ENCODE measurements at regions not wholly inside any gene's neighbourhood (a gene's known extent, or its start where the extent isn't known, plus 50 kb on each side); places are given as distances from the start of the nearest gene placed in this dataset.

GRCh38 chr5:110070836-110071235 lies 381.1 kb downstream of the MAN2A1 start:
- TF ChIP-seq POLR2A (IDR thresholded peaks at IDR 0.05) = no peak
- no peak for TF ChIP-seq POLR2AphosphoS5 (IDR thresholded peaks at IDR 0.05)
- no peak for TF ChIP-seq EP300 (IDR thresholded peaks at IDR 0.05)
- TF ChIP-seq, protein P1, sequence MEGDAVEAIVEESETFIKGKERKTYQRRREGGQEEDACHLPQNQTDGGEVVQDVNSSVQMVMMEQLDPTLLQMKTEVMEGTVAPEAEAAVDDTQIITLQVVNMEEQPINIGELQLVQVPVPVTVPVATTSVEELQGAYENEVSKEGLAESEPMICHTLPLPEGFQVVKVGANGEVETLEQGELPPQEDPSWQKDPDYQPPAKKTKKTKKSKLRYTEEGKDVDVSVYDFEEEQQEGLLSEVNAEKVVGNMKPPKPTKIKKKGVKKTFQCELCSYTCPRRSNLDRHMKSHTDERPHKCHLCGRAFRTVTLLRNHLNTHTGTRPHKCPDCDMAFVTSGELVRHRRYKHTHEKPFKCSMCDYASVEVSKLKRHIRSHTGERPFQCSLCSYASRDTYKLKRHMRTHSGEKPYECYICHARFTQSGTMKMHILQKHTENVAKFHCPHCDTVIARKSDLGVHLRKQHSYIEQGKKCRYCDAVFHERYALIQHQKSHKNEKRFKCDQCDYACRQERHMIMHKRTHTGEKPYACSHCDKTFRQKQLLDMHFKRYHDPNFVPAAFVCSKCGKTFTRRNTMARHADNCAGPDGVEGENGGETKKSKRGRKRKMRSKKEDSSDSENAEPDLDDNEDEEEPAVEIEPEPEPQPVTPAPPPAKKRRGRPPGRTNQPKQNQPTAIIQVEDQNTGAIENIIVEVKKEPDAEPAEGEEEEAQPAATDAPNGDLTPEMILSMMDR (IDR thresholded peaks at IDR 0.05) = no peak
- Histone ChIP-seq H3K4me3 (no peak overlapping the region), H3K4me1 (no peaks in the 10 kb centered on the region), H3K36me3 (no peaks in the 10 kb centered on the region), H3K27me3 (no peaks in the 10 kb centered on the region), H3K27ac (no peak overlapping the region), H3K9me3 (peaks cover 0 to 9% (median 5%) of the 10 kb centered on the region in 4 donors)
- intact Hi-C loops (cut with DNase I) = no loop called here
- WGBS, 2 donors = 75 to 81% methylated on average over 4 of the region's 4 CpGs
- no peak for DNase-seq

DNA sequence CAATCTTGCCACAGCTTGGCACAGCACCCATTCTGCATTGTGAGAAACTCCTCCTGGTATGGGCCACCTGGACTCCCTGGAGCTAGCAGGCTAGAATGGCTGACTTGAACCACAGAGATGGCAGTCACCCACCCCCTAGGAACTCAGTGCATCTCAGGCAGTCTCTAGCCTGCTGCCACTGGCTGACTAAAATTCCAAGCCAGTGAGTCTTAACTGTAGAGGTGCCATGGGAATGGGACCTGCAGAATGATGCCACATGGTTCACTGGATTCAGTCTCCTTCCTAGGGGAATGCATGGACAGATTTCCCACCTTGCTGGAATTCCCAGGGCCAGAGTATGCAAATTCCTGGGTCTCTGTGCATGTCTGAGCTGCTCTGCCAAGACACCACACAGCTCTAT lies 382.9 kb downstream of the MAN2A1 start:
- Histone ChIP-seq H3K27me3 (no peaks in the 10 kb centered on the region), H3K4me1 (no peaks in the 10 kb centered on the region), H3K36me3 (no peaks in the 10 kb centered on the region), H3K4me3 (no peak overlapping the region), H3K9me3 (peaks cover 0 to 9% (median 5%) of the 10 kb centered on the region in 4 donors), H3K27ac (no peak overlapping the region)
- no peak for DNase-seq
- TF ChIP-seq EP300 (IDR thresholded peaks at IDR 0.05) (no peak), POLR2A (IDR thresholded peaks at IDR 0.05) (no peak), POLR2AphosphoS5 (IDR thresholded peaks at IDR 0.05) (no peak)
- TF ChIP-seq, protein P1 (IDR thresholded peaks at IDR 0.05) = no peak
- intact Hi-C loops (cut with DNase I) = no loop called here

DNA sequence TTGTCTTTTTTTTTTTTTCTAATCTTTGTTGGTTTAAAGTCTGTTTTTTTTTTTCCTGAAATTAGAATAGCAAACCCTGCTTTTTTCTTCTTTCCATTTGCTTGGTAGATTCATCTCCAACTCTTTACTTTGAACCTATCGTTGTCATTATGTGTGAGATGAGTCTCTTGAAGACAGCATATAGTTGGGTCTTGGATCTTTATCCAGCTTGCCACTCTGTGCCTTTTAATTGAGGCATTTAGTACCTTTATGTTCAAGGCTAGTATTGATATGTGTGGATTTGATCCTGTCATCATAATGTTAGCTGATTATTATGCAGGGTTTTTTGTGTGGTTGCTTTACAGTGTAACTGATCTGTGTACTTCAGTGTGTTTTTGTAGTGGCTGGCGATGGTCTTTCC lies 383.8 kb downstream of the MAN2A1 start:
- 45 to 90% methylated on average over 2 of the region's 2 CpGs for WGBS, 2 donors

GRCh38 chr5:110075656-110076055 lies 385.9 kb downstream of the MAN2A1 start:
- no peak overlapping the region for H3K27ac ChIP-seq
- H3K4me3 ChIP-seq = no peak overlapping the region
- TF ChIP-seq POLR2AphosphoS5 (IDR thresholded peaks at IDR 0.05) (no peak), EP300 (IDR thresholded peaks at IDR 0.05) (no peak)
- TF ChIP-seq, protein P1 (IDR thresholded peaks at IDR 0.05) = no peak
- DNase-seq = no peak
- WGBS, 2 donors = 71 to 84% methylated on average over 1 of the region's 1 CpG
- H3K9me3 ChIP-seq = peaks cover 0 to 9% (median 5%) of the 10 kb centered on the region in 4 donors
- H3K4me1 ChIP-seq = no peaks in the 10 kb centered on the region
- no peaks in the 10 kb centered on the region for H3K36me3 ChIP-seq
- intact Hi-C loops (cut with DNase I) = no loop called here
- H3K27me3 ChIP-seq = no peaks in the 10 kb centered on the region

More for the DNA sequence above, 383.8 kb downstream of the MAN2A1 start:
- H3K4me1 ChIP-seq = no peaks in the 10 kb centered on the region
- peaks cover 0 to 9% (median 5%) of the 10 kb centered on the region in 4 donors for H3K9me3 ChIP-seq
- no peak overlapping the region for H3K4me3 ChIP-seq
- TF ChIP-seq, protein P1 (IDR thresholded peaks at IDR 0.05) = no peak
- TF ChIP-seq EP300 (IDR thresholded peaks at IDR 0.05) (no peak), POLR2A (IDR thresholded peaks at IDR 0.05) (no peak), POLR2AphosphoS5 (IDR thresholded peaks at IDR 0.05) (no peak)
- H3K27ac ChIP-seq = no peak overlapping the region
- H3K27me3 ChIP-seq = no peaks in the 10 kb centered on the region
- H3K36me3 ChIP-seq = no peaks in the 10 kb centered on the region
- intact Hi-C loops (cut with DNase I) = no loop called here
- no peak for DNase-seq

- no peaks in the 10 kb centered on the region for H3K4me1 ChIP-seq
- no peak overlapping the region for H3K27ac ChIP-seq
- no peak for DNase-seq
- H3K4me3 ChIP-seq = no peak overlapping the region
- peaks cover 0 to 9% (median 5%) of the 10 kb centered on the region in 4 donors for H3K9me3 ChIP-seq
- 72 to 81% methylated on average over 3 of the region's 3 CpGs for WGBS, 2 donors
- no peaks in the 10 kb centered on the region for H3K36me3 ChIP-seq
- intact Hi-C loops (cut with DNase I) = no loop called here
- no peaks in the 10 kb centered on the region for H3K27me3 ChIP-seq
- TF ChIP-seq, protein P1 (IDR thresholded peaks at IDR 0.05) = no peak
- TF ChIP-seq POLR2A (IDR thresholded peaks at IDR 0.05) = no peak
- no peak for TF ChIP-seq POLR2AphosphoS5 (IDR thresholded peaks at IDR 0.05)
- no peak for TF ChIP-seq EP300 (IDR thresholded peaks at IDR 0.05)
These were observed 387.4 kb downstream of the MAN2A1 start for GRCh38 chr5:110077147-110077546.
